GM12873 (cell line): ENCODE measurements at regions not wholly inside any gene's neighbourhood (a gene's known extent, or its start where the extent isn't known, plus 50 kb on each side); places are given as distances from the start of the nearest gene placed in this dataset.

Source experiments
- CTCF ChIP-seq: IDR thresholded peaks from 2 replicates; pipeline ENCODE4 v1.5.1; 2012; ENCODE audit warnings: low read depth, mild to moderate bottlenecking, moderate library complexity, low read length, control low read depth; ENCODE audit not compliant: insufficient read depth; ENCODE audit errors: missing control alignments

- peak; percentile 17 for TF ChIP-seq CTCF
These were observed 168.6 kb downstream of the ALX1 start for GRCh38 chr12:85448548-85449139.

GRCh38 chr12:85457016-85457415 lies 177.0 kb downstream of the ALX1 start:
- no peak for TF ChIP-seq CTCF

GRCh38 chr12:85461127-85461526 lies 181.1 kb downstream of the ALX1 start:
- no peak for TF ChIP-seq CTCF

- TF ChIP-seq CTCF, result no peak
These were observed 182.9 kb downstream of the ALX1 start for GRCh38 chr12:85462888-85463287.

GRCh38 chr12:85466890-85467289 lies 186.9 kb downstream of the ALX1 start:
- TF ChIP-seq CTCF, result no peak

- peak; percentile 75 for TF ChIP-seq CTCF
These were observed 188.5 kb downstream of the ALX1 start for GRCh38 chr12:85468356-85469157.

GRCh38 chr12:85476756-85477155 lies 196.7 kb downstream of the ALX1 start:
- TF ChIP-seq CTCF, result no peak
